HepG2 (cell line): ENCODE measurements at regions not wholly inside any gene's neighbourhood (a gene's known extent, or its start where the extent isn't known, plus 50 kb on each side); places are given as distances from the start of the nearest gene placed in this dataset.

ENCODE experiments used
- ATAC-seq: fragments of 200-7000 bp; cut with Tn5 transposase; 3 replicates; pipeline ENCODE4 v1.9.1; 2020; ENCODE audit warnings: mild to moderate bottlenecking, moderate library complexity
- BruUV-seq: library from RNA; stranded (reverse); fragments of 400-500 nt; replicated peaks from 2 replicates; lab custom pipeline; 2021; lab: Mats Ljungman, UMichigan
- CTCF ChIA-PET: fragments of 300-600 bp; formaldehyde crosslinking; extraction: SDS; loops from one replicate; lab custom pipeline; 2021; ENCODE audit warnings: low total read pairs, inconsistent platforms, low intra/inter-chr PET ratio; lab: Yijun Ruan, JAX
- POLR2A ChIA-PET: fragments of 350-600 bp; sonication (Branson Sonifier 250); formaldehyde crosslinking; loops from one replicate; lab custom pipeline; 2020; ENCODE audit warnings: antibody characterized with exemption, inconsistent platforms; lab: Yijun Ruan, JAX
- DNase-seq: peaks from one replicate; pipeline ENCODE4 v3.0.0-alpha.2; 2015; ENCODE audit warnings: low spot score
- FAIRE-seq: peaks from 3 replicates; lab custom pipeline; 2011; peaks lifted over from hg19 to GRCh38; lab: Jason Lieb, UNC
- H2AFZ ChIP-seq: one replicate; pipeline ENCODE4 v1.6.1; 2011; ENCODE audit warnings: low read length, inconsistent platforms
- H3K27ac ChIP-seq: fragments of 300-600 bp; 3 replicates; pipeline ENCODE4 v1.8.0; 2011; ENCODE audit warnings: mixed run types, mild to moderate bottlenecking, mixed read lengths, low read length, inconsistent platforms; ENCODE audit not compliant: insufficient read depth; ENCODE audit errors: extremely low read length
- H3K27me3 ChIP-seq, 2 experiments: fragments of 200-600 bp in 1 of 2; 2 replicates in 1 of 2; 3 replicates in 1 of 2; pipeline versions ENCODE4 v1.6.0 to v1.8.0; 2011; ENCODE audit warnings: low read length in 2 of 2, mild to moderate bottlenecking in 2 of 2, moderate library complexity in 2 of 2, inconsistent platforms in 1 of 2; ENCODE audit not compliant: insufficient read depth in 2 of 2, control insufficient read depth in 1 of 2
- H3K36me3 ChIP-seq, 2 experiments: fragments of 200-600 bp in 1 of 2; replicated peaks in 1 of 2; 2 replicates in 1 of 2; 3 replicates in 1 of 2; pipeline versions ENCODE4 v1.5.1 to v1.8.0; 2011; ENCODE audit warnings: low read length in 2 of 2, inconsistent platforms in 1 of 2; ENCODE audit not compliant: insufficient read depth in 2 of 2, control insufficient read depth in 1 of 2
- H3K4me1 ChIP-seq: 2 replicates; pipeline ENCODE4 v1.5.1; 2012; ENCODE audit warnings: low read length, inconsistent platforms; ENCODE audit not compliant: insufficient read depth
- H3K4me2 ChIP-seq: 2 replicates; pipeline ENCODE4 v1.6.0; 2011; ENCODE audit warnings: low read depth, low read length, inconsistent platforms
- H3K4me3 ChIP-seq, 3 experiments: fragments of 200-600 bp in 1 of 3; sonication (generic), shearing (Covaris generic) in 1 of 3; replicated peaks in 1 of 3; 2 replicates each; pipeline ENCODE4 v1.5.1; 2011 to 2016; ENCODE audit warnings: low read length in 3 of 3, inconsistent platforms in 2 of 3, low read depth in 2 of 3, mild to moderate bottlenecking in 2 of 3, control low read depth in 1 of 3, mixed read lengths in 1 of 3; ENCODE audit not compliant: insufficient read depth in 1 of 3
- H3K79me2 ChIP-seq: one replicate; pipeline ENCODE4 v1.6.1; 2011; ENCODE audit warnings: low read length, inconsistent platforms; ENCODE audit not compliant: insufficient read depth
- H3K9ac ChIP-seq: 2 replicates; pipeline ENCODE4 v1.6.0; 2011; ENCODE audit warnings: mild to moderate bottlenecking, low read depth, low read length, inconsistent platforms; ENCODE audit not compliant: insufficient read depth
- H3K9me3 ChIP-seq: 2 replicates; pipeline ENCODE4 v1.5.1; 2012; ENCODE audit warnings: mild to moderate bottlenecking, low read length
- H4K20me1 ChIP-seq: 2 replicates; pipeline ENCODE4 v1.6.0; 2011; ENCODE audit warnings: inconsistent platforms, mild to moderate bottlenecking, low read length, moderate library complexity; ENCODE audit not compliant: insufficient read depth
- FOXK2 ChIP-seq: fragments of 450-650 bp; IDR thresholded peaks from 2 replicates; pipeline ENCODE4 v1.6.1; 2016
- GATAD1 ChIP-seq: IDR thresholded peaks from 2 replicates; pipeline ENCODE4 v1.6.1; 2016; ENCODE audit warnings: missing genetic modification reagents, missing compliant biosample characterization
- HIVEP1 ChIP-seq: sonication (generic); formaldehyde crosslinking; IDR thresholded peaks from 2 replicates; pipeline ENCODE4 v1.4.0; 2020; ENCODE audit warnings: mild to moderate bottlenecking, missing genetic modification reagents
- MAFG ChIP-seq: sonication (generic); formaldehyde crosslinking; IDR thresholded peaks from 2 replicates; pipeline ENCODE4 v1.5.1; 2020; ENCODE audit warnings: mild to moderate bottlenecking, missing genetic modification reagents
- NCOR1 ChIP-seq: fragments of 200-600 bp; sonication (generic); IDR thresholded peaks from 2 replicates; pipeline ENCODE4 v1.7.0; 2017; ENCODE audit warnings: antibody characterized with exemption, low read length, borderline replicate concordance
- NRL ChIP-seq: sonication (generic); formaldehyde crosslinking; IDR thresholded peaks from 2 replicates; pipeline ENCODE4 v1.5.0; 2020; ENCODE audit warnings: missing genetic modification reagents, mild to moderate bottlenecking, moderate library complexity, borderline replicate concordance
- RBM39 ChIP-seq: fragments of 200-400 bp; formaldehyde crosslinking; IDR thresholded peaks from one replicate; pipeline ENCODE4 v1.6.1; 2018; ENCODE audit warnings: antibody characterized with exemption, mild to moderate bottlenecking, low read depth, low read length; ENCODE audit not compliant: poor library complexity, severe bottlenecking
- REL ChIP-seq: sonication (generic); formaldehyde crosslinking; conservative IDR thresholded peaks from 2 replicates; pipeline ENCODE4 v1.8.0; 2022; ENCODE audit warnings: mild to moderate bottlenecking, missing genetic modification reagents, moderate library complexity
- TBX3 ChIP-seq: fragments of 450-650 bp; IDR thresholded peaks from 2 replicates; pipeline ENCODE4 v1.6.1; 2017; ENCODE audit warnings: antibody characterized with exemption, mild to moderate bottlenecking, inconsistent platforms, borderline replicate concordance
- YY1 ChIP-seq: IDR thresholded peaks from 2 replicates; pipeline ENCODE4 v1.6.1; 2011; ENCODE audit warnings: low read length, low read depth, moderate library complexity, mild to moderate bottlenecking; ENCODE audit not compliant: insufficient read depth, insufficient replicate concordance
- WGBS: methylation state at CpG from one replicate; pipeline ENCODE4 v1.1.6; 2017; ENCODE audit warnings: low lambda C conversion rate; 5-methylcytosine and 5-hydroxymethylcytosine counted together
- in situ Hi-C: cut with HindIII; loops from 2 replicates; pipeline ENCODE4 v1.10.0; 2017; ENCODE audit warnings: low pct_unique_long_range_greater_than_20kb; ENCODE audit not compliant: extremely low pct_ligation_motif_present
- intact Hi-C: fragments of 100-400 bp; cut with micrococcal nuclease; formaldehyde crosslinking; loops from one replicate; pipeline ENCODE4 v1.10.0; 2022; ENCODE audit not compliant: unreplicated experiment
- TF ChIP-seq, protein P1 (sequence below): sonication (generic); formaldehyde crosslinking; conservative IDR thresholded peaks from 2 replicates; pipeline ENCODE4 v1.8.0; 2022; ENCODE audit warnings: missing genetic modification reagents
- TF ChIP-seq, protein P2 (sequence below): sonication (generic); formaldehyde crosslinking; IDR thresholded peaks from 2 replicates; pipeline ENCODE4 v1.8.1; 2022; ENCODE audit warnings: mild to moderate bottlenecking, missing genetic modification reagents
- TF ChIP-seq, protein P3 (sequence below): sonication (generic); formaldehyde crosslinking; IDR thresholded peaks from 2 replicates; pipeline ENCODE4; 2020; ENCODE audit warnings: missing genetic modification reagents, mild to moderate bottlenecking, borderline replicate concordance
- TF ChIP-seq, protein P4 (sequence below), 2 experiments: sonication (generic) in 1 of 2; formaldehyde crosslinking in 1 of 2; IDR thresholded peaks; 2 replicates each; pipeline versions ENCODE4 v1.4.0 to v1.6.1; 2018 to 2020; ENCODE audit warnings: missing genetic modification reagents in 2 of 2, borderline replicate concordance in 1 of 2, low read depth in 1 of 2, mild to moderate bottlenecking in 1 of 2, missing biosample characterization in 1 of 2
- TF ChIP-seq, protein P5 (sequence below): sonication (generic); formaldehyde crosslinking; IDR thresholded peaks from 2 replicates; pipeline ENCODE4 v1.9.0; 2022; ENCODE audit warnings: missing genetic modification reagents, mild to moderate bottlenecking, borderline replicate concordance

DNA sequence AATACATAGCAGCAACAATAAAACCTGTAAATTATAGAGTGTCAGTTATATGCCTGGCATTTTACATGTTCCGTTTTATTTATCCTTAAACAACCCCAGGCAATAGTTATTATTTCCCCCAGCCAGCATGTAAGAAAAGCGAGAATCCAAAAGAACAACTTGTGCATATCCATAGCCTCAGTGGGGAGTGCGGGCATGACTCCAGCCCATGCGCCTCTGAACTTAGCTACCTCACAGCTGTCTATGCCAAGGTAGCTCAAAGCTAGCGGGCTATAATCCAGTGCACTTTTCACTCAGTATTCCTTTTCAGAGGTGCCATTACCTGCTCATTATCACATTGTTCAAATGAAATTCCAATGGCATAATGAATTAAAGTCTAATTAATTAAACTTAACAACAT, 257.3 kb upstream of the EDNRA start:
- BruUV-seq: no TSS peak
- in situ Hi-C loops: no loop called here
- ChIA-PET POLR2A (no interaction called here), CTCF (no interaction called here)
- FAIRE-seq (no peak), DNase-seq (no peak), ATAC-seq (no peak)
- Histone ChIP-seq H3K27ac (no peak overlapping the region), H3K4me2 (no peak overlapping the region), H3K4me1 (no peaks in the 10 kb centered on the region), H3K4me3 (no peak overlapping the region), H3K36me3 (no peaks in the 10 kb centered on the region), H2AFZ (no peak overlapping the region), H3K79me2 (no peaks in the 10 kb centered on the region), H3K27me3 (no peaks in the 10 kb centered on the region), H3K9me3 (no peaks in the 10 kb centered on the region), H4K20me1 (no peaks in the 10 kb centered on the region), H3K9ac (no peak overlapping the region)
- 39% methylated on average over 5 of the region's 5 CpGs for WGBS
- intact Hi-C loops: no loop called here
- TF ChIP-seq HIVEP1 (CRISPR knock-in tag): no peak
- no peak for TF ChIP-seq RBM39
- TF ChIP-seq, protein P1, sequence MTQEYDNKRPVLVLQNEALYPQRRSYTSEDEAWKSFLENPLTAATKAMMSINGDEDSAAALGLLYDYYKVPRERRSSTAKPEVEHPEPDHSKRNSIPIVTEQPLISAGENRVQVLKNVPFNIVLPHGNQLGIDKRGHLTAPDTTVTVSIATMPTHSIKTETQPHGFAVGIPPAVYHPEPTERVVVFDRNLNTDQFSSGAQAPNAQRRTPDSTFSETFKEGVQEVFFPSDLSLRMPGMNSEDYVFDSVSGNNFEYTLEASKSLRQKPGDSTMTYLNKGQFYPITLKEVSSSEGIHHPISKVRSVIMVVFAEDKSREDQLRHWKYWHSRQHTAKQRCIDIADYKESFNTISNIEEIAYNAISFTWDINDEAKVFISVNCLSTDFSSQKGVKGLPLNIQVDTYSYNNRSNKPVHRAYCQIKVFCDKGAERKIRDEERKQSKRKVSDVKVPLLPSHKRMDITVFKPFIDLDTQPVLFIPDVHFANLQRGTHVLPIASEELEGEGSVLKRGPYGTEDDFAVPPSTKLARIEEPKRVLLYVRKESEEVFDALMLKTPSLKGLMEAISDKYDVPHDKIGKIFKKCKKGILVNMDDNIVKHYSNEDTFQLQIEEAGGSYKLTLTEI (CRISPR knock-in tag): no peak
- TF ChIP-seq YY1: no peak
- TF ChIP-seq, protein P2, sequence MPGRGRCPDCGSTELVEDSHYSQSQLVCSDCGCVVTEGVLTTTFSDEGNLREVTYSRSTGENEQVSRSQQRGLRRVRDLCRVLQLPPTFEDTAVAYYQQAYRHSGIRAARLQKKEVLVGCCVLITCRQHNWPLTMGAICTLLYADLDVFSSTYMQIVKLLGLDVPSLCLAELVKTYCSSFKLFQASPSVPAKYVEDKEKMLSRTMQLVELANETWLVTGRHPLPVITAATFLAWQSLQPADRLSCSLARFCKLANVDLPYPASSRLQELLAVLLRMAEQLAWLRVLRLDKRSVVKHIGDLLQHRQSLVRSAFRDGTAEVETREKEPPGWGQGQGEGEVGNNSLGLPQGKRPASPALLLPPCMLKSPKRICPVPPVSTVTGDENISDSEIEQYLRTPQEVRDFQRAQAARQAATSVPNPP (CRISPR knock-in tag): no peak
- TF ChIP-seq, protein P3, sequence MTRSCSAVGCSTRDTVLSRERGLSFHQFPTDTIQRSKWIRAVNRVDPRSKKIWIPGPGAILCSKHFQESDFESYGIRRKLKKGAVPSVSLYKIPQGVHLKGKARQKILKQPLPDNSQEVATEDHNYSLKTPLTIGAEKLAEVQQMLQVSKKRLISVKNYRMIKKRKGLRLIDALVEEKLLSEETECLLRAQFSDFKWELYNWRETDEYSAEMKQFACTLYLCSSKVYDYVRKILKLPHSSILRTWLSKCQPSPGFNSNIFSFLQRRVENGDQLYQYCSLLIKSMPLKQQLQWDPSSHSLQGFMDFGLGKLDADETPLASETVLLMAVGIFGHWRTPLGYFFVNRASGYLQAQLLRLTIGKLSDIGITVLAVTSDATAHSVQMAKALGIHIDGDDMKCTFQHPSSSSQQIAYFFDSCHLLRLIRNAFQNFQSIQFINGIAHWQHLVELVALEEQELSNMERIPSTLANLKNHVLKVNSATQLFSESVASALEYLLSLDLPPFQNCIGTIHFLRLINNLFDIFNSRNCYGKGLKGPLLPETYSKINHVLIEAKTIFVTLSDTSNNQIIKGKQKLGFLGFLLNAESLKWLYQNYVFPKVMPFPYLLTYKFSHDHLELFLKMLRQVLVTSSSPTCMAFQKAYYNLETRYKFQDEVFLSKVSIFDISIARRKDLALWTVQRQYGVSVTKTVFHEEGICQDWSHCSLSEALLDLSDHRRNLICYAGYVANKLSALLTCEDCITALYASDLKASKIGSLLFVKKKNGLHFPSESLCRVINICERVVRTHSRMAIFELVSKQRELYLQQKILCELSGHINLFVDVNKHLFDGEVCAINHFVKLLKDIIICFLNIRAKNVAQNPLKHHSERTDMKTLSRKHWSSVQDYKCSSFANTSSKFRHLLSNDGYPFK: no peak
- TF ChIP-seq, protein P4, sequence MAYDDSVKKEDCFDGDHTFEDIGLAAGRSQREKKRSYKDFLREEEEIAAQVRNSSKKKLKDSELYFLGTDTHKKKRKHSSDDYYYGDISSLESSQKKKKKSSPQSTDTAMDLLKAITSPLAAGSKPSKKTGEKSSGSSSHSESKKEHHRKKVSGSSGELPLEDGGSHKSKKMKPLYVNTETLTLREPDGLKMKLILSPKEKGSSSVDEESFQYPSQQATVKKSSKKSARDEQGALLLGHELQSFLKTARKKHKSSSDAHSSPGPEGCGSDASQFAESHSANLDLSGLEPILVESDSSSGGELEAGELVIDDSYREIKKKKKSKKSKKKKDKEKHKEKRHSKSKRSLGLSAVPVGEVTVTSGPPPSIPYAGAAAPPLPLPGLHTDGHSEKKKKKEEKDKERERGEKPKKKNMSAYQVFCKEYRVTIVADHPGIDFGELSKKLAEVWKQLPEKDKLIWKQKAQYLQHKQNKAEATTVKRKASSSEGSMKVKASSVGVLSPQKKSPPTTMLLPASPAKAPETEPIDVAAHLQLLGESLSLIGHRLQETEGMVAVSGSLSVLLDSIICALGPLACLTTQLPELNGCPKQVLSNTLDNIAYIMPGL (CRISPR knock-in tag; IDR thresholded peaks at IDR 0.05; ENCODE audit: borderline replicate concordance in 1 of 2, low read depth in 1 of 2): no peak
- no peak for TF ChIP-seq NCOR1
- TF ChIP-seq, protein P5, sequence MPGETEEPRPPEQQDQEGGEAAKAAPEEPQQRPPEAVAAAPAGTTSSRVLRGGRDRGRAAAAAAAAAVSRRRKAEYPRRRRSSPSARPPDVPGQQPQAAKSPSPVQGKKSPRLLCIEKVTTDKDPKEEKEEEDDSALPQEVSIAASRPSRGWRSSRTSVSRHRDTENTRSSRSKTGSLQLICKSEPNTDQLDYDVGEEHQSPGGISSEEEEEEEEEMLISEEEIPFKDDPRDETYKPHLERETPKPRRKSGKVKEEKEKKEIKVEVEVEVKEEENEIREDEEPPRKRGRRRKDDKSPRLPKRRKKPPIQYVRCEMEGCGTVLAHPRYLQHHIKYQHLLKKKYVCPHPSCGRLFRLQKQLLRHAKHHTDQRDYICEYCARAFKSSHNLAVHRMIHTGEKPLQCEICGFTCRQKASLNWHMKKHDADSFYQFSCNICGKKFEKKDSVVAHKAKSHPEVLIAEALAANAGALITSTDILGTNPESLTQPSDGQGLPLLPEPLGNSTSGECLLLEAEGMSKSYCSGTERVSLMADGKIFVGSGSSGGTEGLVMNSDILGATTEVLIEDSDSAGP (CRISPR knock-in tag): no peak
- no peak for TF ChIP-seq MAFG (CRISPR knock-in tag)
- TF ChIP-seq REL: no peak
- no peak for TF ChIP-seq FOXK2
- TF ChIP-seq GATAD1 (CRISPR knock-in tag): no peak
- no peak for TF ChIP-seq NRL
- TF ChIP-seq TBX3: no peak
